RWPE1 (cell line): ENCODE measurements at regions not wholly inside any gene's neighbourhood (a gene's known extent, or its start where the extent isn't known, plus 50 kb on each side); places are given as distances from the start of the nearest gene placed in this dataset.

Experiments used
- CTCF ChIA-PET: fragments of 350-600 bp; sonication (Branson Sonifier 250); formaldehyde crosslinking; extraction: SDS; loops from one replicate; lab custom pipeline; 2021; lab: Yijun Ruan, JAX
- POLR2A ChIA-PET: fragments of 400-600 bp; formaldehyde crosslinking; extraction: SDS; loops from one replicate; lab custom pipeline; 2020; ENCODE audit warnings: antibody characterized with exemption; ENCODE audit not compliant: low non-redundant PET; lab: Yijun Ruan, JAX
- DNase-seq: peaks from one replicate; pipeline ENCODE4 v3.0.0; 2012; ENCODE audit warnings: low spot score
- H3K27ac ChIP-seq: fragments of 450-650 bp; 2 replicates; pipeline ENCODE4 v1.5.1; 2017
- CTCF ChIP-seq: fragments of 450-650 bp; conservative IDR thresholded peaks from 2 replicates; pipeline ENCODE4 v1.5.1; 2017; ENCODE audit warnings: low read depth, mild to moderate bottlenecking

GRCh38 chr5:107325866-107326265 lies 344.9 kb downstream of the EFNA5 start:
- no peak overlapping the region for H3K27ac ChIP-seq
- ChIA-PET POLR2A (no interaction called here), CTCF (no interaction called here)
- no peak for TF ChIP-seq CTCF
- DNase-seq = no peak

- DNase-seq = no peak
- TF ChIP-seq CTCF = no peak
- CTCF ChIA-PET = interaction anchor here (0.7 kb wide), 1 partner anchor 247 kb away, joined by 5 read pairs; no protein-coding TSS in a partner anchor
- no peak overlapping the region for H3K27ac ChIP-seq
- POLR2A ChIA-PET = no interaction called here
Observed at GRCh38 chr5:107324809-107325208, 345.9 kb downstream of the EFNA5 start.

GRCh38 chr5:107324071-107324470 lies 346.7 kb downstream of the EFNA5 start:
- ChIA-PET CTCF (interaction anchor here (0.7 kb wide), 1 partner anchor 675 kb away, joined by 10 read pairs; no protein-coding TSS in a partner anchor), POLR2A (no interaction called here)
- no peak for DNase-seq
- no peak for TF ChIP-seq CTCF
- H3K27ac ChIP-seq = no peak overlapping the region

GRCh38 chr5:107323536-107323935 lies 347.2 kb downstream of the EFNA5 start:
- no peak for DNase-seq
- CTCF ChIA-PET = interaction anchor here (0.5 to 0.7 kb wide), 2 partner anchors 99 to 675 kb away, joined by 3 to 10 read pairs; no protein-coding TSS in a partner anchor
- H3K27ac ChIP-seq = no peak overlapping the region
- no peak for TF ChIP-seq CTCF
- POLR2A ChIA-PET = no interaction called here

GRCh38 chr5:107322936-107323335 lies 347.8 kb downstream of the EFNA5 start:
- TF ChIP-seq CTCF = no peak
- no peak for DNase-seq
- ChIA-PET POLR2A (no interaction called here), CTCF (interaction anchor here (0.5 kb wide), 1 partner anchor 100 kb away, joined by 3 read pairs; no protein-coding TSS in a partner anchor)
- no peak overlapping the region for H3K27ac ChIP-seq

GRCh38 chr5:107321906-107322305 lies 348.8 kb downstream of the EFNA5 start:
- POLR2A ChIA-PET = no interaction called here
- TF ChIP-seq CTCF = no peak
- CTCF ChIA-PET = interaction anchor here (0.6 kb wide), 1 partner anchor 254 kb away, joined by 3 read pairs; no protein-coding TSS in a partner anchor
- no peak for DNase-seq
- H3K27ac ChIP-seq = no peak overlapping the region
